ENCODE measurements at regions not wholly inside any gene's neighbourhood (a gene's known extent, or its start where the extent isn't known, plus 50 kb on each side); places are given as distances from the start of the nearest gene placed in this dataset.
A peak's percentile ranks its signal among the peaks of the same experiment; 100 is the strongest.

- Histone ChIP-seq H4K20me1 (ENCODE audit: control insufficient read depth, insufficient read depth) (no peaks in the 10 kb centered on the region), H3K27me3 (replicated peaks in 1 of 2; ENCODE audit: control insufficient read depth in 2 of 2, insufficient read depth in 2 of 2, low read length in 1 of 2) (no peaks in the 10 kb centered on the region), H3K27ac (ENCODE audit: control insufficient read depth, insufficient read depth) (no peak overlapping the region), H3K4me2 (ENCODE audit: control insufficient read depth, insufficient read depth) (no peak overlapping the region), H3K4me3 (no peak overlapping the region), H3K4me1 (ENCODE audit: control insufficient read depth, insufficient read depth, low read length) (no peaks in the 10 kb centered on the region), H3K9ac (ENCODE audit: control insufficient read depth, insufficient read depth, low read length) (no peak overlapping the region), H3K9me3 (replicated peaks; ENCODE audit: control insufficient read depth, insufficient read depth, low read length) (no peaks in the 10 kb centered on the region; the same call in 1 of the 3 replicates), H3K79me2 (ENCODE audit: control insufficient read depth, insufficient read depth, low read length) (no peaks in the 10 kb centered on the region), H2AFZ (ENCODE audit: control insufficient read depth, low read depth, low read length) (no peak overlapping the region), H3K36me3 (ENCODE audit: control insufficient read depth in 2 of 2, insufficient read depth in 2 of 2, low read length in 1 of 2) (no peaks in the 10 kb centered on the region)
- ATAC-seq (no peak; the same call in 1 of the 3 replicates), DNase-seq (ENCODE audit: low read depth, low spot score) (no peak), FAIRE-seq (no peak)
- in situ Hi-C loops (cut with MboI): no loop called here
- ChIA-PET POLR2A (no interaction called here), RAD21 (ENCODE audit: unreplicated experiment) (interaction anchor here (1.0 kb wide), 1 partner anchor 283 kb away, joined by 3 read pairs; no protein-coding TSS in a partner anchor), CTCF (interaction anchor here (0.8 to 1.1 kb wide), 3 partner anchors 96 to 710 kb away, joined by 3 to 5 read pairs (median 3); no protein-coding TSS in a partner anchor), SMC1A (ENCODE audit: uncharacterized antibody, unreplicated experiment) (interaction anchor here (1.2 kb wide), 1 partner anchor 95 kb away, joined by 3 read pairs; no protein-coding TSS in a partner anchor)
- intact Hi-C loops (cut with micrococcal nuclease; ENCODE audit: unreplicated experiment): no loop called here
- no TSS peak for BruUV-seq (replicated peaks)
- TF ChIP-seq EED (IDR thresholded peaks at IDR 0.05; ENCODE audit: low read depth): peak; percentile 45
- TF ChIP-seq NFIC (IDR thresholded peaks at IDR 0.05; ENCODE audit: low read depth, low read length): peak; percentile 82
- TF ChIP-seq YY1 (IDR thresholded peaks at IDR 0.05; ENCODE audit: low read depth, low read length): no peak
- no peak for TF ChIP-seq E2F4 (IDR thresholded peaks at IDR 0.05; ENCODE audit: low read depth, low read length)
- no peak for TF ChIP-seq TCF12 (IDR thresholded peaks at IDR 0.05; ENCODE audit: low read depth, low read length)
- 0 out of 2 replicates have a peak, but pooled peaks have one; percentile 24 for TF ChIP-seq ATF2 (IDR thresholded peaks at IDR 0.05; ENCODE audit: low read length)
- peak; percentile 71; the same call in 1 of the 2 replicates for TF ChIP-seq FOXM1 (IDR thresholded peaks at IDR 0.05; ENCODE audit: low read depth, low read length)
- TF ChIP-seq MAX (IDR thresholded peaks at IDR 0.05; ENCODE audit: low read depth, low read length): no peak
- TF ChIP-seq TCF7 (IDR thresholded peaks at IDR 0.05; ENCODE audit: borderline replicate concordance): peak; percentile 14; the same call in 1 of the 2 replicates
- TF ChIP-seq RUNX3 (IDR thresholded peaks at IDR 0.05; ENCODE audit: low read length): peak; percentile 78
- TF ChIP-seq JUNB (IDR thresholded peaks at IDR 0.05): peak; percentile 72
- no peak for TF ChIP-seq RCOR1 (conservative IDR thresholded peaks at IDR 0.05; ENCODE audit: low read depth, low read length)
- no peak for TF ChIP-seq CEBPB (IDR thresholded peaks at IDR 0.05; ENCODE audit: borderline replicate concordance in 1 of 2, low read depth in 2 of 2, low read length in 2 of 2)
- TF ChIP-seq NR2C2 (IDR thresholded peaks at IDR 0.05; ENCODE audit: borderline replicate concordance, control insufficient read depth, insufficient read length, low read depth): no peak
Measured at GRCh38 chr6:142570221-142570671, 268.4 kb downstream of the ADGRG6 start.

Measured in GM12878 (cell line).